Smooth muscle cell (in vitro differentiated cells): ENCODE measurements at regions not wholly inside any gene's neighbourhood (a gene's known extent, or its start where the extent isn't known, plus 50 kb on each side); places are given as distances from the start of the nearest gene placed in this dataset.
A peak's percentile ranks its signal among the peaks of the same experiment; 100 is the strongest.

Source experiments
- DNase-seq: peaks from one replicate; lab custom pipeline; 2025; ENCODE audit not compliant: unreplicated experiment; lab: John Stamatoyannopoulos, UW
- H2AFZ ChIP-seq: fragments of 200-600 bp; sonication (generic); 2 replicates; pipeline ENCODE4 v1.6.0; 2016; ENCODE audit warnings: antibody characterized with exemption, low read depth, mild to moderate bottlenecking
- H3F3A ChIP-seq: fragments of 200-600 bp; sonication (generic); 2 replicates; pipeline ENCODE4 v1.6.0; 2017; ENCODE audit warnings: antibody characterized with exemption, low read depth
- H3K27ac ChIP-seq: fragments of 200-600 bp; sonication (generic); 2 replicates; pipeline ENCODE4 v1.5.1; 2016; ENCODE audit warnings: low read depth, mild to moderate bottlenecking
- H3K27me3 ChIP-seq: fragments of 200-600 bp; sonication (generic); 2 replicates; pipeline ENCODE4 v1.6.1; 2016; ENCODE audit warnings: low read depth, mild to moderate bottlenecking
- H3K36me3 ChIP-seq: fragments of 200-600 bp; sonication (generic); 2 replicates; pipeline ENCODE4 v1.5.1; 2016; ENCODE audit warnings: low read depth
- H3K4me1 ChIP-seq: fragments of 200-600 bp; sonication (generic); 2 replicates; pipeline ENCODE4 v1.5.1; 2016; ENCODE audit warnings: low read depth
- H3K4me2 ChIP-seq: fragments of 200-600 bp; sonication (generic); 2 replicates; pipeline ENCODE4 v1.6.0; 2016; ENCODE audit warnings: mild to moderate bottlenecking
- H3K4me3 ChIP-seq: fragments of 200-600 bp; sonication (generic); 2 replicates; pipeline ENCODE4 v1.5.1; 2016; ENCODE audit warnings: mild to moderate bottlenecking
- H3K79me2 ChIP-seq: fragments of 200-600 bp; sonication (generic); 2 replicates; pipeline ENCODE4 v1.6.0; 2016; ENCODE audit warnings: low read depth, mild to moderate bottlenecking
- H3K9ac ChIP-seq: fragments of 200-600 bp; sonication (generic); 2 replicates; pipeline ENCODE4 v1.6.0; 2016; ENCODE audit warnings: low read depth
- H3K9me3 ChIP-seq: fragments of 200-600 bp; sonication (generic); replicated peaks from 2 replicates; pipeline ENCODE4 v1.5.1; 2016; ENCODE audit warnings: low read depth
- H4K20me1 ChIP-seq: fragments of 200-600 bp; sonication (generic); 2 replicates; pipeline ENCODE4 v1.6.0; 2016; ENCODE audit warnings: low read depth
- WGBS: methylation state at CpG from one replicate; pipeline ENCODE4 v1.1.7; 2016; ENCODE audit warnings: low lambda C conversion rate; 5-methylcytosine and 5-hydroxymethylcytosine counted together
- TF ChIP-seq, protein P1 (sequence below): fragments of 200-600 bp; sonication (generic); IDR thresholded peaks from 2 replicates; pipeline ENCODE4 v1.5.1; 2017; ENCODE audit warnings: borderline replicate concordance, mild to moderate bottlenecking, antibody characterized with exemption; ENCODE audit not compliant: insufficient read depth, poor library complexity, severe bottlenecking

DNA sequence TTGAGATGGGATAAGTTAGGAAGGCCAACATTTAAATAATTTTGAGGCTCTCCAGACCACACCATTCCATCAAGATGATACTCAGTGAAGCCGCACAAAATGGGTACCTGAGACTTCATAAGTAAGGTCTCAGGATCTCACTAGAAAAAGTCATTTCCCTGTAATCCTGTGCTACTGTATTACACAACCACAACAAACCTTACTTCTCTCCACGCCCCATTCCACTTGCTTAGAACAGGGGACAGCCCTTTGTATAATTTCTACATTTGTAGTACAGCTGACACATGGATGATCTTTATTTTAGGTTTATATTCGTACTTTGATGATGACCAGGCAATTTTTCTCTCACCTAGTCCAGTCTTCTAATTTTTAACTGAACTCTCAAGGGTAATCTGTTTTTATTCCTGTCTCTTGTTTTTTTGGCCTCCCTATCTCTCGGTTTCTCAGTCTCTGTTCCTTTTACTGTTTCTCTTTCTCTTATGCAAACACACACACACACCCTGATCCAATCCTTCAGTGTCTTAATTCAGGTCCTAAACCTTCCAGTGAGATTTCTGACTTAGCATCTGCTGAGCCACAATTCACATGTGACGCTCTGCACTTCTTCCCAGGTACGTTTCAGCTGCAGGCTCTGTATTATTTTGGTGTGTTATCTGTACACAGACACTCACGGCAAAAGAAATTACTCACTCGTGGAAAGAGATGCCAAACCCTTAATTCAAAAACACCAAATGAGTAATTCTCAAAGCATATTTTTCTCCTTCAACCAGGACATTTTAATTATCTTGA is 223.2 kb upstream of the THBS1 start:
- H3K27ac ChIP-seq, result no peak overlapping the region
- 76% methylated on average over 8 of the region's 8 CpGs for WGBS

DNA sequence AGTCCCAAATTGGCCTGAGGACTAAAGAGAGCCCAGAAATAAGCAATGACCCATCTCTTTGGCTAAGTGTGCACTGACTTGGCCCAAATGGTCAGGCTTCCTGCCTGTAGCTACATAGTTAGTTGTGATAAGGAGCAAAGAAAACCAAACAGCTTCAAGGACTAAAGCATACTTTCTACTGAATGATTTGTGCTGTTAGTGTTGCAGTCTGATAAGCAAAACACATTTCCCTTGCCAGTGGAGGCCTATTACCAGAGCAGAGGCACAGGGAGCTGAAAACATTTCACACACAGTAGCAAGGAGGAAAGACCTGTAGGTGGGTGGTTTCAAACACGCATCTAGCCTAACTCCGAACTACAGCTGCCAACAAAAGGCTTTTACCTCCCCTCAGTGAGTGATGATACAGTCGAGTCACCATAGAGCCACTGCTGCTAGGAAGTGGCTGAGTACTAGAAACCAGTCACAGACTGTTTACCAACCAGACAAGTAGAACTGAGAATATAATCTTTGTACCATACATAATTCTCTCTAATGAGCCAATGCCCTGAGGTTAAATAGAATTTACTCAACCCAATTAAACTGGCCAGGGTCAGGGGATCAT is 222.3 kb upstream of the THBS1 start:
- H3K9me3 ChIP-seq, result no peaks in the 10 kb centered on the region
- TF ChIP-seq, protein P1, sequence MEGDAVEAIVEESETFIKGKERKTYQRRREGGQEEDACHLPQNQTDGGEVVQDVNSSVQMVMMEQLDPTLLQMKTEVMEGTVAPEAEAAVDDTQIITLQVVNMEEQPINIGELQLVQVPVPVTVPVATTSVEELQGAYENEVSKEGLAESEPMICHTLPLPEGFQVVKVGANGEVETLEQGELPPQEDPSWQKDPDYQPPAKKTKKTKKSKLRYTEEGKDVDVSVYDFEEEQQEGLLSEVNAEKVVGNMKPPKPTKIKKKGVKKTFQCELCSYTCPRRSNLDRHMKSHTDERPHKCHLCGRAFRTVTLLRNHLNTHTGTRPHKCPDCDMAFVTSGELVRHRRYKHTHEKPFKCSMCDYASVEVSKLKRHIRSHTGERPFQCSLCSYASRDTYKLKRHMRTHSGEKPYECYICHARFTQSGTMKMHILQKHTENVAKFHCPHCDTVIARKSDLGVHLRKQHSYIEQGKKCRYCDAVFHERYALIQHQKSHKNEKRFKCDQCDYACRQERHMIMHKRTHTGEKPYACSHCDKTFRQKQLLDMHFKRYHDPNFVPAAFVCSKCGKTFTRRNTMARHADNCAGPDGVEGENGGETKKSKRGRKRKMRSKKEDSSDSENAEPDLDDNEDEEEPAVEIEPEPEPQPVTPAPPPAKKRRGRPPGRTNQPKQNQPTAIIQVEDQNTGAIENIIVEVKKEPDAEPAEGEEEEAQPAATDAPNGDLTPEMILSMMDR, result peak; percentile 1
- H3F3A ChIP-seq, result peaks cover 11% of the 10 kb centered on the region
- H3K4me3 ChIP-seq, result no peak overlapping the region
- H3K27me3 ChIP-seq, result no peaks in the 10 kb centered on the region
- H3K79me2 ChIP-seq, result no peaks in the 10 kb centered on the region
- WGBS, result 32% methylated on average over 3 of the region's 3 CpGs
- no peaks in the 10 kb centered on the region for H3K4me1 ChIP-seq
- no peak overlapping the region for H3K9ac ChIP-seq
- no peak for DNase-seq
- H2AFZ ChIP-seq, result no peak overlapping the region
- no peaks in the 10 kb centered on the region for H3K36me3 ChIP-seq
- H4K20me1 ChIP-seq, result no peaks in the 10 kb centered on the region
- peak overlapping the region; percentile 31 for H3K27ac ChIP-seq
- H3K4me2 ChIP-seq, result peak overlapping the region; percentile 43

More for the DNA sequence above, 223.2 kb upstream of the THBS1 start:
- H2AFZ ChIP-seq, result peak overlapping the region; percentile 9
- H4K20me1 ChIP-seq, result no peaks in the 10 kb centered on the region
- no peak overlapping the region for H3K4me3 ChIP-seq
- H3K79me2 ChIP-seq, result no peaks in the 10 kb centered on the region
- H3K9ac ChIP-seq, result no peak overlapping the region
- H3F3A ChIP-seq, result peaks cover 11% of the 10 kb centered on the region
- no peak for DNase-seq
- H3K4me2 ChIP-seq, result peak overlapping the region; percentile 43
- no peaks in the 10 kb centered on the region for H3K4me1 ChIP-seq
- H3K9me3 ChIP-seq, result no peaks in the 10 kb centered on the region
- H3K27me3 ChIP-seq, result no peaks in the 10 kb centered on the region
- no peaks in the 10 kb centered on the region for H3K36me3 ChIP-seq
- TF ChIP-seq, protein P1, result no peak

DNA sequence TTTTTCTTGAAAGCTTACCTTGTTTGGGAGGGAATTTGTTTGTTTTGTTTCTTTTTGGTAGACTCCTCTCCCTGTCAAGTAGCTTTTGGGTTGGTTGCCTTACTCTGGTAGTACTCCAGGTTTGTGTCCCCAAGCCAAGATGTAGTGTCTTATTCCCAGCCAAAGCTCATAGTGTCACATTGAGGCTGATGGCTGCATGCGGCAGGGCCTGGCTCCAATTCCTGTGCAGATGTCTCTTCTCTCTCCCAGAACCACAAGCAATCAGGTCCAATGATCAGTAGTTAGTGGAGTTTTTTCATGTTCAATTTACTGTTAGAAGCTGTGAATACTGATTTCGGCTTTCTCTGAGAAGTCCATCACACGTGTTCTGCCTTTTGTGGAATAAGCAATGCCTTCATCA is 221.1 kb upstream of the THBS1 start:
- Histone ChIP-seq H3K27ac (no peak overlapping the region), H4K20me1 (no peaks in the 10 kb centered on the region)
- 58% methylated on average over 3 of the region's 3 CpGs for WGBS

More for the DNA sequence above, 221.1 kb upstream of the THBS1 start:
- no peak overlapping the region for H3K4me2 ChIP-seq
- H3K9ac ChIP-seq, result no peak overlapping the region
- H3K27me3 ChIP-seq, result no peaks in the 10 kb centered on the region
- DNase-seq, result no peak
- H3K4me3 ChIP-seq, result no peak overlapping the region
- H3K4me1 ChIP-seq, result no peaks in the 10 kb centered on the region
- peaks cover 11% of the 10 kb centered on the region for H3F3A ChIP-seq
- no peaks in the 10 kb centered on the region for H3K9me3 ChIP-seq
- TF ChIP-seq, protein P1, result no peak
- H3K36me3 ChIP-seq, result no peaks in the 10 kb centered on the region
- no peak overlapping the region for H2AFZ ChIP-seq
- no peaks in the 10 kb centered on the region for H3K79me2 ChIP-seq
